Stomach smooth muscle (tissue), 2 donors: ENCODE measurements at regions not wholly inside any gene's neighbourhood (a gene's known extent, or its start where the extent isn't known, plus 50 kb on each side); places are given as distances from the start of the nearest gene placed in this dataset.

Experiments
- H3K27ac ChIP-seq: one replicate; pipeline ENCODE4 v1.7.0; 2013; ENCODE audit warnings: mild to moderate bottlenecking, low read length, inconsistent platforms
- H3K27me3 ChIP-seq, 2 donors: one replicate each; pipeline ENCODE4 v1.7.0; 2013; ENCODE audit warnings: low read length in 2 of 2; ENCODE audit not compliant: insufficient read depth in 2 of 2, control insufficient read depth in 1 of 2
- H3K36me3 ChIP-seq, 2 donors: one replicate each; pipeline ENCODE4 v1.7.0; 2013; ENCODE audit warnings: low read length in 2 of 2; ENCODE audit not compliant: control insufficient read depth in 2 of 2, insufficient read depth in 2 of 2
- H3K4me1 ChIP-seq: one replicate; pipeline ENCODE4 v1.7.0; 2013; ENCODE audit warnings: low read length; ENCODE audit not compliant: control insufficient read depth, insufficient read depth
- H3K4me3 ChIP-seq, 2 donors: one replicate each; pipeline ENCODE4 v1.7.0; 2013; ENCODE audit warnings: low read length in 2 of 2
- H3K9ac ChIP-seq, 2 donors: one replicate each; pipeline ENCODE4 v1.7.0; 2013; ENCODE audit warnings: low read length in 2 of 2, mild to moderate bottlenecking in 1 of 2
- H3K9me3 ChIP-seq, 2 donors: one replicate each; pipeline ENCODE4 v1.7.0; 2013; ENCODE audit warnings: low read length in 2 of 2; ENCODE audit not compliant: control insufficient read depth in 2 of 2
- donor health status: healthy.
- donor health status: Pancreatic carcinoma.

- Histone ChIP-seq H3K27me3 (peaks cover 3 to 30% of the 10 kb centered on the region in 2 donors), H3K36me3 (no peaks in the 10 kb centered on the region), H3K9me3 (no peaks in the 10 kb centered on the region), H3K4me3 (no peak overlapping the region), H3K27ac (no peak overlapping the region), H3K4me1 (no peaks in the 10 kb centered on the region), H3K9ac (no peak overlapping the region)
Measured at GRCh38 chr16:86963600-86964575, 353.3 kb downstream of the C16orf95 start.

DNA sequence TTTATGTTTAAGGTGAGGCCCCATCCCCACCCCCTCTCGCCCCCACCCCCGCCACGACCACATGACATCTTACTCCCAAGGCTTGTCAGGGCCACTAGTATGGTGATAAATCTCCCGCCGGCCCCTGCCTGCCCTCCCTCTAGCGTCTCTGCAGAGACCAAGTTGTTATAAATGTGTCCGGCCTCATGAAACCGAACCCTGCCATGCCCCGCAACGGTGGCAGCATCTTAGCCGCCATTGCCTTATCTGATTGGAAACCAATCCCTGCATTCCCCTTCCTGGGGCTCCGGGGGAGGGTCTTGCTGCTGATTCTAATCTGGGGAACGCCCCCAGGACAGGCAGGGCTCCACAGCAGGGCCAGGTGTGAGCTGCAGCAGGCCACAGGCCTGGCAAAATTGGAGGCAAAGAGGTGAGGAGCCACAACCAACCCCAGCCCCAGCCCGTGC lies 352.4 kb downstream of the C16orf95 start:
- no peaks in the 10 kb centered on the region for H3K9me3 ChIP-seq
- no peak overlapping the region for H3K4me3 ChIP-seq
- H3K4me1 ChIP-seq, result no peaks in the 10 kb centered on the region
- peaks cover 0 to 26% of the 10 kb centered on the region in 2 donors for H3K27me3 ChIP-seq
- no peak overlapping the region for H3K9ac ChIP-seq
- no peak overlapping the region for H3K27ac ChIP-seq
- no peaks in the 10 kb centered on the region for H3K36me3 ChIP-seq

GRCh38 chr16:86965331-86965730 lies 351.9 kb downstream of the C16orf95 start:
- no peaks in the 10 kb centered on the region for H3K4me1 ChIP-seq
- H3K9me3 ChIP-seq, result peaks cover 0 to 3% of the 10 kb centered on the region in 2 donors
- no peaks in the 10 kb centered on the region for H3K36me3 ChIP-seq
- no peak overlapping the region for H3K4me3 ChIP-seq
- H3K9ac ChIP-seq, result no peak overlapping the region
- no peak overlapping the region for H3K27ac ChIP-seq
- H3K27me3 ChIP-seq, result peaks cover 0 to 21% of the 10 kb centered on the region in 2 donors

GRCh38 chr16:86965840-86966550 lies 351.2 kb downstream of the C16orf95 start:
- Histone ChIP-seq H3K9ac (no peak overlapping the region), H3K4me1 (peaks cover 2% of the 10 kb centered on the region), H3K4me3 (no peak overlapping the region), H3K9me3 (peaks cover 0 to 3% of the 10 kb centered on the region in 2 donors), H3K27ac (no peak overlapping the region), H3K27me3 (peaks cover 0 to 15% of the 10 kb centered on the region in 2 donors), H3K36me3 (no peaks in the 10 kb centered on the region)

DNA sequence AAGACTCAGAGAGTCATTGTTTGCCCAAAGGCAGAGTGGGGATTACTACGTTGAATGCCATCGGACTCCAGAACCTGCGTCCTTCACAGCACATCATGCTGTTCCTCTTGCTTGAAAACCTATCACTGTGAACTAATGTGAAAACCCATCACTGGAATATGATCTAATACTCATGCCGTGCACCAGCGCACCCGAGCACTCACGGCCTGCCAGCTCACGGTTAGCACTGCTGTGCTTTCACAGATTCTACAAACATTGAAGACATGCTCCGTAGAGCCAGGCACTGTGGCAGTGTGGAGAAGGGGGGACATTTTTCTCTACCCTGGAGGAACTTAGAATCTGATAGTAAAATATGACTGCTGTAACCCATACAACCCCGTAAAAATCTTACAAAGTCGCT lies 350.4 kb downstream of the C16orf95 start:
- peaks cover 4% of the 10 kb centered on the region for H3K4me1 ChIP-seq
- H3K4me3 ChIP-seq, result no peak overlapping the region
- peaks cover 0 to 7% of the 10 kb centered on the region in 2 donors for H3K27me3 ChIP-seq

DNA sequence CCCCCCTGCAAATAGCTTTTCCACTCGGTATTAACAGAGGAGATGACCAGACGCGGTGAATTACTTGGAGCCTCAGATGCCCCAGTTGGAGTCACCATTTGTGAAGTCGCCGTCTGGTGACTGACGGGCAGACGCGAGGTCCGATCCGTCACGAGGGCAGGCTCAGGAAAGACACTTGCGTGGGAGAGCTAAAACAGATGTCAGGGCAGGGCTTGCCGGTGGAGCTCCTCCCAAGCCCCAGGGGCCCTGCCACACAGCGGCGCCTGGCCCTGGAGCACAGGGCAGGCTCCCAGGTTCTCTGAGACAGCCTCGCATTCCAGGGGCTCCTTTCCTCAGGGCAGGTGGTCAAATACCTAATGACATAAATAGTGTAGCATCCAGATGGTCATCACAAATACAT lies 348.3 kb downstream of the C16orf95 start:
- Histone ChIP-seq H3K4me1 (peaks cover 4% of the 10 kb centered on the region), H3K27me3 (peaks cover 0 to 7% of the 10 kb centered on the region in 2 donors), H3K9me3 (peaks cover 0 to 3% of the 10 kb centered on the region in 2 donors), H3K27ac (no peak overlapping the region), H3K4me3 (no peak overlapping the region), H3K36me3 (no peaks in the 10 kb centered on the region), H3K9ac (no peak overlapping the region)

More for the DNA sequence above, 350.4 kb downstream of the C16orf95 start:
- Histone ChIP-seq H3K27ac (no peak overlapping the region), H3K9ac (no peak overlapping the region), H3K9me3 (peaks cover 0 to 3% of the 10 kb centered on the region in 2 donors), H3K36me3 (no peaks in the 10 kb centered on the region)

DNA sequence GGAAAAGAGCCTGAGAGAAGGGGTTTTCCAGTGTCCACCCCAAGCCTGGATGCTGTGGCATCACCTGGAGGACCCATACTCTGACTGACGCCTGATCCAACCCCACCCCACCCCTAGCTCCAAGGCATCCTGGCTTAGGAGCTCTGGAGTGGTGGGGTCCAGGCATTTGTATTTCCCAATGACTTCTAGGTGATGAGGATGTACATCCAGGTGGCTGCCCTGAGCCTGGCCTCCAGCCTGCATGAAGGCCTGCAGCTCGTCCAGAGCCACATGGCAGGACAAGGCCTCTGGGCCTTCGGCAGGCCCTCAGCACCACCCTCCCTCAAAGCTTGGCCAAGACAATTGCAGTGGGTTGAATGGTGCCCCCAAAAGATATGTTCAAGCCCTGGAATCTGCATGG lies 347.5 kb downstream of the C16orf95 start:
- peaks cover 0 to 3% of the 10 kb centered on the region in 2 donors for H3K9me3 ChIP-seq
- peaks cover 4% of the 10 kb centered on the region for H3K4me1 ChIP-seq
- H3K4me3 ChIP-seq, result no peak overlapping the region
- H3K36me3 ChIP-seq, result no peaks in the 10 kb centered on the region
- H3K9ac ChIP-seq, result no peak overlapping the region
- peaks cover 0 to 3% of the 10 kb centered on the region in 2 donors for H3K27me3 ChIP-seq
- H3K27ac ChIP-seq, result no peak overlapping the region

GRCh38 chr16:86970279-86970678 lies 346.9 kb downstream of the C16orf95 start:
- H3K36me3 ChIP-seq, result no peaks in the 10 kb centered on the region
- H3K4me1 ChIP-seq, result peaks cover 4% of the 10 kb centered on the region

DNA sequence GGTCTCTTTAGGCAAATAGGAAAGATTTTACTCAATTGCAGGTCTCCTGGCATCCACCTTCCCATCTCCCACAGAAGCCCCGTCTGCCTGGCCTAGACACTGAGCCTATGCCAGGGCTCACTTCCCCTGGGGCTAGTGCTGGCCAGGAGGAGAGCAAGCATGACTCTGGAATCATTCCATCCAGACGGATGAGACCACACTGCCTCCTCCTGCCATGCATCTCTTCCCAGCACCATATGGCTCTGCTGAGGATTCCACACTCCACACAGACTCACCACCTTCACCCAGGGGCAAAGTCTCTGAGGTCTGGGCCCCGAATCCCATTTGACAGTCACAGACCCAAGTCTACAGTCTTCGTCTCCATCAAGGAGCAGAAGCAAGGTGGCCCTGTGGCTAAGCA lies 346.5 kb downstream of the C16orf95 start:
- Histone ChIP-seq H3K4me3 (no peak overlapping the region), H3K4me1 (peaks cover 8% of the 10 kb centered on the region), H3K36me3 (no peaks in the 10 kb centered on the region), H3K27ac (no peak overlapping the region), H3K9me3 (peaks cover 0 to 3% of the 10 kb centered on the region in 2 donors), H3K27me3 (peaks cover 0 to 3% of the 10 kb centered on the region in 2 donors), H3K9ac (no peak overlapping the region)

More at GRCh38 chr16:86970279-86970678, 346.9 kb downstream of the C16orf95 start:
- H3K9me3 ChIP-seq, result peaks cover 0 to 3% of the 10 kb centered on the region in 2 donors
- peaks cover 0 to 3% of the 10 kb centered on the region in 2 donors for H3K27me3 ChIP-seq
- H3K27ac ChIP-seq, result no peak overlapping the region
- no peak overlapping the region for H3K4me3 ChIP-seq
- no peak overlapping the region for H3K9ac ChIP-seq

GRCh38 chr16:86971251-86971650 lies 345.9 kb downstream of the C16orf95 start:
- Histone ChIP-seq H3K4me1 (peaks cover 13% of the 10 kb centered on the region), H3K27ac (no peak overlapping the region), H3K36me3 (no peaks in the 10 kb centered on the region), H3K4me3 (no peak overlapping the region), H3K9me3 (peaks cover 0 to 3% of the 10 kb centered on the region in 2 donors), H3K9ac (no peak overlapping the region), H3K27me3 (peaks cover 0 to 3% of the 10 kb centered on the region in 2 donors)
